ENCODE measurements at regions not wholly inside any gene's neighbourhood (a gene's known extent, or its start where the extent isn't known, plus 50 kb on each side); places are given as distances from the start of the nearest gene placed in this dataset.

DNA sequence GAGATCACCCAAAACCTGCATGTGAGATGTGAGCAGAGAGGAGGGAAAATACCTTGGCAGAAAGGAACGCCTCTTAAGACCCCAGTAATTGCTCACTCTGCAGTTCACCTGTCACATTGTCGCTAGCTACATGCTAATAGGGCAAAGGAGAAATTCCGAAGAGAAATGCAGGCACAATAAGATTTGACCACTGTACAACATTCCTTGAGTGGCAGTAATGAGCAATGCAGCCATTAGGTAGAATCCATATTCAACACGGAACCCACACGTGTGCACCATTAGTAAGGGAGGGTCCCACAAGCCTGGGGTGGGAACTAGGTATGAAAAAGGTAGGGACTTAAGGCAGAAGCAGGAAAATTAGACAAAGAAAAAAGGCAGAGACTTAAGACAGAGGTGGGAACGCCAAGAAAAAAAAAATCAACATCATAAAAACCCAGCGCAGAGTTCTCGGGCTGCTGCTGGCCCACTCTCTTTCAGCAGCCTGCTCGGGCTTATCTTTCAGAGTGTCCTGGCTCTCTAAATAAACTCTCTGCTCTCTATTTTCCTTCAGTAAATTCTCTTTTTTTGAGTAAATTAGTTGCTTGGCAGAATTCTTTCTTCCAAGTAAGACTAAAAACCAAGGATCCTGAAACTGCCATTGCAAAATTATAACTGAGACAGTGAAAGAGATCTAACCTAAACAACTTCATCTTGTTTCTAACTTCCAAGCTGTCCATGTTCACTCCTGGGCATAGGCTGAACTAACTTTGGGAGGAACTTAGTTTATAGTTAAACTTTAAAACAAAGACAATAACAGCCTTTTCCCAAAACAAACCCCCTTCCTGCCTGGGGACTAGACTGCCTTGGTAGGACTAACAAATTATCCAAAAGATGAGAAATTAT is 116.5 kb downstream of the CD24 start:
- TF ChIP-seq, protein P1, sequence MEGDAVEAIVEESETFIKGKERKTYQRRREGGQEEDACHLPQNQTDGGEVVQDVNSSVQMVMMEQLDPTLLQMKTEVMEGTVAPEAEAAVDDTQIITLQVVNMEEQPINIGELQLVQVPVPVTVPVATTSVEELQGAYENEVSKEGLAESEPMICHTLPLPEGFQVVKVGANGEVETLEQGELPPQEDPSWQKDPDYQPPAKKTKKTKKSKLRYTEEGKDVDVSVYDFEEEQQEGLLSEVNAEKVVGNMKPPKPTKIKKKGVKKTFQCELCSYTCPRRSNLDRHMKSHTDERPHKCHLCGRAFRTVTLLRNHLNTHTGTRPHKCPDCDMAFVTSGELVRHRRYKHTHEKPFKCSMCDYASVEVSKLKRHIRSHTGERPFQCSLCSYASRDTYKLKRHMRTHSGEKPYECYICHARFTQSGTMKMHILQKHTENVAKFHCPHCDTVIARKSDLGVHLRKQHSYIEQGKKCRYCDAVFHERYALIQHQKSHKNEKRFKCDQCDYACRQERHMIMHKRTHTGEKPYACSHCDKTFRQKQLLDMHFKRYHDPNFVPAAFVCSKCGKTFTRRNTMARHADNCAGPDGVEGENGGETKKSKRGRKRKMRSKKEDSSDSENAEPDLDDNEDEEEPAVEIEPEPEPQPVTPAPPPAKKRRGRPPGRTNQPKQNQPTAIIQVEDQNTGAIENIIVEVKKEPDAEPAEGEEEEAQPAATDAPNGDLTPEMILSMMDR (IDR thresholded peaks at IDR 0.05), result no peak
- TF ChIP-seq POLR2AphosphoS5 (IDR thresholded peaks at IDR 0.05) (no peak), POLR2A (IDR thresholded peaks at IDR 0.05) (no peak), EP300 (IDR thresholded peaks at IDR 0.05) (no peak)

Measured in stomach (tissue), 4 donors.